Activated CD4-positive, alpha-beta T cell treated with anti-CD3 and anti-CD28 coated beads for 4 hours (primary cell): ENCODE measurements at regions not wholly inside any gene's neighbourhood (a gene's known extent, or its start where the extent isn't known, plus 50 kb on each side); places are given as distances from the start of the nearest gene placed in this dataset.
A peak's percentile ranks its signal among the peaks of the same experiment; 100 is the strongest.

Experiments
- DNase-seq, 2 donors: peaks; one replicate each; pipeline ENCODE4 v3.0.0-alpha.2; 2020

GRCh38 chr4:113849771-113850170, 88.2 kb upstream of the CAMK2D start:
- no peak for DNase-seq

- no peak for DNase-seq
Measured at GRCh38 chr4:113847710-113848109, 86.2 kb upstream of the CAMK2D start.

DNA sequence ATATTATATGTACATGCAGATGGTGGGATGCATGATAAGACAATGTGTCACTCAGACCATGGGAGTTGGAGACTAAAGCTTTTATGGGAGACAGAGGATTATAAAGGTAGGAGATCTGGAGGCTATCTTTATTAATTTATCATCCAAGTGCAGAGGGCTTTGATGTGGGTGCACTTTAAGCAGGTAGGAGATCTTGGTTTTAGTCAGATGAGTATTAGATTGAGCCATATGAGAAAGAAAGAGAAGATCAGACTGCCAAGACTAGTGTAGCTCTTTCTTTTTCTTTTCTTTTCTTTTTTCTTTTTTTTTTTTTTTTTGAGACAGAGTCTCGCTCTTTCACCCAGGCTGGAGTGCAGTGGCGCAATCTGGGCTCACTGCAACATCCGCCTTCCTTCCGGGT, 84.9 kb upstream of the CAMK2D start:
- DNase-seq: no peak

DNA sequence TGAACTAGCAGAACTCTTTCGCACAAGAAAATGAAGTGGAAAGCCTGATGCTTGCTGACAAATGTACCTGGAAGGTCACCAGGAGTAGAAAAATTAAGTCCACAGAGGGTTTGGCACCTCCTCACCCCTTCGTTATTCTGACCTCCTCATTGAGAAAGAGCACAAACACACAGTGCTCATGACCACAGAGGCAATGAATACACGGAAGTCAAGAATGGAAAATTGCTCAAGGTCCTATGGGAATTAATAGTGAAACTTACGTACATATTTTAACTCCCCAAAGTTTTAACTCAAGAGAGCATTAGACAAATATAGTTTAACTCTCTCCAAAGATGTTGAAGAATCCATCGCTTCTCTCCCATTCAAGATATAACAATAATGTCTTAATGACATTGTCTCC, 83.6 kb upstream of the CAMK2D start:
- DNase-seq: no peak

DNA sequence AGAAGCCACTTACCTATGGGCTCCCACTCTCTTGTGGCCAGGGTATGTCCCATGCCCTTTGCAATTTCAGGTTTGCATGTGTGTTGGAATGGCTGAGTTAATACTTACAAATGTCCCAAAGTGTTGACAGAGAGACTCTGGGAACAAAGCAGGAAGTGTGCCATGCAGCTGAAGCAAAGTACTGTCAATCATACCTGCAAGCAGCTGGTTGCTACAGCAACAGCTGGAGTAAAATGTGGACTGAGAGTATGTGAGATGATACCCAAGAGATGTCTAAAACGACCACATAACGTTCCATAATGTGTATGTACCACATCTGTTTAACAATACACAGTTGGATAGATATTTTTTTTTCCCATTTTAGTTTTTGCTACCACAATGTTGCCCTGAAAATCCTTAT, 82.8 kb upstream of the CAMK2D start:
- no peak for DNase-seq

GRCh38 chr4:113840861-113841260, 79.3 kb upstream of the CAMK2D start:
- DNase-seq: no peak

DNA sequence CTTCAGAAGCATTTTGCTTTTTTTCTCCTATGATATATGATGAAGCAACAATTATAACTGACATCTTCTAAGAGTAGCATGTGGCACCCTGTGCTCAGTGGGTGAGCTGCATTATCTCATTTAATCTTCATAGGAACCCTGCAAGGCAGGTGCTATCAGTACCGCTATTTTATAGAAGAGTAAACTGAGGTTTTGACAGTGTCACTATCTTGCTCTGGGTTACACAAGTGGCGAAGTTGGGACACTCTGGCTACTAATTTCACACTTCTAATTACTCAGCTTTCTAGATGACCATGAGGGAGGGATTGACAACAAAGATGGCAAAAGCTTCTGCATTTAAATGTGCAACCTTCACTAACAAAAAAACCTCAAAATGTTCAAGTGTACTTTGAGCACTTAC, 76.9 kb upstream of the CAMK2D start:
- DNase-seq: no peak

- no peak for DNase-seq
Measured at GRCh38 chr4:113837397-113837796, 75.9 kb upstream of the CAMK2D start.

- no peak for DNase-seq
Measured at GRCh38 chr4:113835005-113835404, 73.5 kb upstream of the CAMK2D start.

DNA sequence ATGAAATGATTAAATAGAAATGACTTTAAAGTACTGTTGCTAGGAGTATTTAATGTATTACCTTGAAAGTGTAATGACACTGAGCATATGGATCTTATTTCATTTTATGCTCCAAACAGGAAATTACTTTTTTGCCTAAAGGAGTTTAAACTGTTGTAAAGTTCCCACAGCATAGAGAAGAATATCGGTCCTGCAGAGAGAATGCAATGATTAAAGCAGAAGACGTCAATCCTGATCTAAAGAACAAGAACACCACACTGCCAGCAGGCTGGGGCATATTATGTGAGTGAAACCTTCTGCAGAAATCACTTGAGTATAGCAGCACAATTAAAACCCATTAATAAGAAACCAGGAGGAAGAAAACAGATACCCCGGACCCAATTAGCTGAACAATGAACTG, 72.8 kb upstream of the CAMK2D start:
- no peak for DNase-seq

DNA sequence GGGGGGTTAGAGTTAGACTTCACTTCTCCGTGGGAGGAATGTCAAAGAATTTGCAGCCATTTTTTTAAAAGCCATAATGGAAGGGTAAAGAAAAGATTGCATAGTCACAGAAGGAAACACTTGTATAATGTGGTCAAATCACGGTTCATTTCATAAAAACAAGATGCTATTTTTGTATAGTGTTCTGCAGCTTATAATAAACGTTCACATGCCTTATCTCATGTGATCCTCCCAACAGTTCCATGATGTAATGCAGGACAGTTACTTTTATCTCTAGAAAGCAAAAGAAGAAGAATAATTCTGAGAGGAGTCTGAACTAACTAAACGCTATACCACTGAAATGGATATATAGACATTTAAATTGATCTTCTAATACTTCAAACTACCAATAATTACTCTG, 71.3 kb upstream of the CAMK2D start:
- DNase-seq: no peak

- no peak for DNase-seq
Measured at GRCh38 chr4:113831457-113831856, 69.9 kb upstream of the CAMK2D start.

DNA sequence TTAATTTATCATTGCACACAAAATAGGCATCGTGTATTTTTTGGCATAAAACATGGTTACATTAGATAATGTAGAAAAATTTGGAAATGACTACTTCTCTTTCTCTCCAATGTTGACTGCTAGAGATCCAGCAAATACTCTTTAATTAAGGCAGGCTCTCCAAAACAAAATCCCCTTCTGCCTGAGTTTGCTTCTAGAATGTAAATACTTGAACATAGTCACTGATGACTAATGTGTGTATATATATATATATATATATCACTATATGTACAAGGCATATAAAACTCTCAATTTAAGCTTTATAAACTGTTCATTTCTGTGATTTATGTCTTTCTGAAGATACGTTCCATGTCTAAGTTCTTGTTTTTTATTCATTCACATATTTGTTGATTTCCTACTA, 67.2 kb upstream of the CAMK2D start:
- DNase-seq: no peak

DNA sequence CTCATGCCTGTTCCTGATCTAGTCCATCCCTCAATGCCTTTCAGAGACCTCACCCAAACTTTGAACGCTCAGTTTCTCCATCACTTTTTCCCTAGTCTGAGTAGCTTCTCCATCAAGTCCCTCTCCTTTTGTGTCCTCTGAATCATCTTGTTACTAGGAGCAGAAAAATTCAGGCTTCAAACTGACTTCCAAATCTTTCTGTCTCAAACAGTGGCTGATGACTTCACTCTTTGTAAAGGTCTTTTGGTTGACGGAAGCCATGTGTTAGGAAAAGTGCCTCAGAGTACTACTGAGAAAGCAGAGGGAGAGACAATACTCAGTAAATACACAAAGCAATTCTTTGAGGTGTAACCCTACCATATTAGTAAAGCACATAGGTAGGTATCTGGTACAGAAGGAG, 65.7 kb upstream of the CAMK2D start:
- DNase-seq: no peak

DNA sequence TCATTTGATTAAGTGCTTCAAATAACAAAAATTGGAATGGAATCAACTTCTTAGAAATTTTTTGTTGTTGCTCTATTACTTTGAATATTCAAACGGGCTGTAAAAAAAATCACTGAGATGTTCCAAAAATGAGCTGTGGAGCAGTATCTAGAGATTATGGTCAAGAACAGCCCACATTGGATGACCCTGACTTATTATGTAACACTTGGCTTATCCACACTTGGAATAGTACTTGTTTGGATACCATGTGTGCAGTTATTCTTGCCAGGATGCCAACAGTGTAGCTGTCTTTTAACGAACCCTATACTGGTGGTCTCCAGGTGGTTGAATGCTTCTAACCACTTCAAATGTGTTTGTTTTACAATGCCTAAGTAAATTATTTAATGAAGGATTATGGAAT, 64.9 kb upstream of the CAMK2D start:
- no peak for DNase-seq

DNA sequence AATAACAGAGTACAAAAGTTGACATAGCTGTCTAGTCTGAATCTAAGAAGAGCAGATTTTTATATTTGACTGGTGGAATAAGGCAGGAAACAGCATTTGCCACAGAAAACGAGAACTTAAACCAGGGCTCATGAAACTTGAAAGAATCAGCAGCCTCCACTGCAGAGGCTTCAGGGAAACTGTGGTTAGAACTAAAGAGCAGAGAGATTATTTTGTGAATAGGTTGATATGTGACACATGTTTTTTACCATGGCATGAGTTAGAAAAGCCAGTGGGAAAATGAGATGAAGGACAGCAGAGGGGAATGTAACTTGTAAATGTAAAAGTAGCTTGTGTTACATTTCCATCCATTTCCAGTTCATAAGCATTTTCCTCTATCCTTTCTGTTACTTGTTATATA, 63.7 kb upstream of the CAMK2D start:
- DNase-seq: peak in 1 of 2 donors; percentile 5

DNA sequence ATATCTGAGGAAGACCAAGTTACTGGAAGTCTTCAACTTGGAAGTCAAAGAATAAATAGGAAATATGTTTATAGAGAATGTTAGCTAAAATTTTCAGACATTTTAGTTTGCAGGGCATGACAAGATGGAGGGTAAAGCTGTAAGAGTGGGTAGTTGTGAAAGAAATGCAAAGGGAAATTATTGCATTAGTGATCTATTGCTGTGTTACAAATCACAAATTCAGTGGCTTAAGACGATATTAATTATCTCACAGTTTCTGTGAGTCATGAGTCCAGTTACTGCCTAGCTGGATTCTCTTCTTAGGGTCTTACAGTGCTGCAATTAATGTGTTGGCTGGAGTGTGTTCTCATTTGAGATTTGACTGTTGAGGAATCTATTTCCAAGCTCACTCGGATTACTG, 62.9 kb upstream of the CAMK2D start:
- no peak for DNase-seq

DNA sequence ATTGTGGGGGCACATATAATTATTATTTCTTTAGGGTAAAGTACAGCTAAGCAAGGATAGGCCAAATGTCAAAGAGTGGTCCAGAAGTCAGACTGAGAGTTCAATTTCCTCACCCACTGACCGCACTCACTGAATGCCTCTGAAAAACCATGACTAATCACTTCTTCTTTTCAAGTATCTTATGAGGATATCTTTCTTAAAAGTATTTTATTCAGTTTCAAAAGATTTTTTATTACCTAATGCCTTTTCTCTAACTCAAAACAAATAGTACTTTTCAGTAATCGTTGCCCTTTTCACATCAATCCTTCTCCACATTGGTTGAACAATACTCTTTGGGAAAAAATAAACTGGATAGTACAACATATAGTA, 61.7 kb upstream of the CAMK2D start:
- DNase-seq: no peak

- no peak for DNase-seq
Measured at GRCh38 chr4:113822555-113823290, 61.2 kb upstream of the CAMK2D start.

- DNase-seq: no peak
Measured at GRCh38 chr4:113821856-113822255, 60.3 kb upstream of the CAMK2D start.

DNA sequence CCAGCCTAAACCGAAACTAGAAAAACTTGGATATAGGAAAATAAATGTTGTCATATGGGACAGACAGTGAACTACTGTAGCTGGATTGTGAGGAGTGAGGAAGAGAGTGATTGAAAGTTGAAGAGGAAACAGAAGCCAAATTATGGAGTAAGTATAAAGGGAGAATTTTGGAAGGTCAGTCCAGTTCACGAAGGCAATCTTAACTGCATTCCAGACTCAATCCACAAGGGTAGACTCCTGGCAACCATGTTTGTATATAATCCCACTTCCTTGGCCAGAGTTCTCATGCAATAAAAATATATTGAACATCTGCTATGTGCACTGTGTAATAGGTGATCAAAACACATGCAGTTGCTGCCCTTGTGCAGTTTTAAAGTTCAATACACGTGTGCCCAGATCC, 58.6 kb upstream of the CAMK2D start:
- DNase-seq: no peak

DNA sequence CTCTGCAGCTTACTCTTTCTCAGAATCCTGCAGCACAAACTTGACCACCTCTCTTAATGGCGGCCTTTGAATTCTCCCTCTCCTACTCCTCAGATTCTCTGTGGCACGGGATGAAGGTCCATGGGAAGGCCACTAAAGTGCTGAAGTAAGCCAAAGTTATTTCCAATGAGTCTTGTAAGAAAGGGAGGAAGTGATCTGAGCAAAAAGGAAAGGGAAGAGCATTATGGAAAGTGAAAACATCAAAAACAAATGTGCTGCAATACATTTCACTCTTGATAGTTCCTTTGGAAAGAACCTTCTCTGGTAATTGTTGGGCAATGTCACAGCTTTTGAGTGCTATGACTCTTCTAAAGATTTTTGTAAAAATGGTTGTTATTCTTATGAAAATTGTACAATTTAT, 54.3 kb upstream of the CAMK2D start:
- no peak for DNase-seq

- DNase-seq: no peak
Measured at GRCh38 chr4:113811359-113811758, 49.8 kb upstream of the CAMK2D start.
